Ovary (tissue), 3 donors: ENCODE measurements at regions not wholly inside any gene's neighbourhood (a gene's known extent, or its start where the extent isn't known, plus 50 kb on each side); places are given as distances from the start of the nearest gene placed in this dataset.

Source experiments
- CTCF ChIP-seq, 3 donors: fragments of 450-650 bp in 2 of 3; fragments of 200-600 bp in 1 of 3; IDR thresholded peaks; one replicate each; pipeline versions ENCODE4 v1.5.1 to v1.8.0; 2016 to 2022; ENCODE audit warnings: antibody characterized with exemption in 3 of 3, mild to moderate bottlenecking in 1 of 3
- EP300 ChIP-seq: sonication (generic); formaldehyde crosslinking; IDR thresholded peaks from one replicate; pipeline ENCODE4 v1.6.1; 2017; ENCODE audit warnings: antibody characterized with exemption
- POLR2A ChIP-seq: fragments of 450-650 bp; IDR thresholded peaks from one replicate; pipeline ENCODE4 v1.6.1; 2017; ENCODE audit warnings: antibody characterized with exemption, mild to moderate bottlenecking, moderate library complexity
- donor health status: DM: no; HTN: no; CAD: no.

GRCh38 chr15:95814908-95815307 is 515.6 kb upstream of the NR2F2 start:
- TF ChIP-seq CTCF (IDR thresholded peaks at IDR 0.05) (no peak), POLR2A (no peak), EP300 (no peak)
